SKM-1 treated with dmso at 0.1 percent for 144 hours (cell line): ENCODE measurements at regions not wholly inside any gene's neighbourhood (a gene's known extent, or its start where the extent isn't known, plus 50 kb on each side); places are given as distances from the start of the nearest gene placed in this dataset.
A peak's percentile ranks its signal among the peaks of the same experiment; 100 is the strongest.
"Not testable (repeated sequence)": the region's sequence is repeated elsewhere in the genome, so short reads cannot be mapped to it uniquely, and the experiment has no call there.

ENCODE experiments used
- DNase-seq: peaks from one replicate; lab custom pipeline; 2025; ENCODE audit not compliant: unreplicated experiment; lab: John Stamatoyannopoulos, UW

- no peak for DNase-seq
Measured at GRCh38 chr13:65435590-65435989, 1794.5 kb downstream of the PCDH9 start.

GRCh38 chr13:65417953-65418352 is 1812.2 kb downstream of the PCDH9 start:
- no peak for DNase-seq

GRCh38 chr13:65416784-65417183 is 1813.4 kb downstream of the PCDH9 start:
- DNase-seq: no peak

GRCh38 chr13:65414187-65414586 is 1815.9 kb downstream of the PCDH9 start:
- no peak for DNase-seq

- no peak for DNase-seq
Measured at GRCh38 chr13:65411521-65411920, 1818.6 kb downstream of the PCDH9 start.

- no peak for DNase-seq
Measured at GRCh38 chr13:65410791-65411190, 1819.3 kb downstream of the PCDH9 start.

- DNase-seq: no peak
Measured at GRCh38 chr13:65401315-65401714, 1828.8 kb downstream of the PCDH9 start.

GRCh38 chr13:65400702-65401101 is 1829.4 kb downstream of the PCDH9 start:
- no peak for DNase-seq

GRCh38 chr13:65387743-65388347 is 1842.3 kb downstream of the PCDH9 start:
- DNase-seq: no peak

- DNase-seq: no peak
Measured at GRCh38 chr13:65378943-65379519, 1851.1 kb downstream of the PCDH9 start.

- DNase-seq: no peak
Measured at GRCh38 chr13:65378484-65378883, 1851.7 kb downstream of the PCDH9 start.

GRCh38 chr13:65368832-65369231 is 1861.3 kb downstream of the PCDH9 start:
- DNase-seq: no peak

GRCh38 chr13:65353951-65354350 is 1876.2 kb downstream of the PCDH9 start:
- no peak for DNase-seq

- DNase-seq: not testable (repeated sequence)
Measured at GRCh38 chr13:65353150-65353549, 1877.0 kb downstream of the PCDH9 start.

- no peak for DNase-seq
Measured at GRCh38 chr13:65347420-65348030, 1882.6 kb downstream of the PCDH9 start.

- DNase-seq: no peak
Measured at GRCh38 chr13:65343898-65344663, 1886.1 kb downstream of the PCDH9 start.

GRCh38 chr13:65342541-65343337 is 1887.4 kb downstream of the PCDH9 start:
- DNase-seq: peak; percentile 46

GRCh38 chr13:65339241-65339640 is 1890.9 kb downstream of the PCDH9 start:
- DNase-seq: no peak

- no peak for DNase-seq
Measured at GRCh38 chr13:65336916-65337315, 1893.2 kb downstream of the PCDH9 start.

GRCh38 chr13:65336087-65336749 is 1893.9 kb downstream of the PCDH9 start:
- DNase-seq: no peak

- DNase-seq: no peak
Measured at GRCh38 chr13:65330691-65331090, 1899.4 kb downstream of the PCDH9 start.
